HCT116 (cell line): ENCODE measurements at regions not wholly inside any gene's neighbourhood (a gene's known extent, or its start where the extent isn't known, plus 50 kb on each side); places are given as distances from the start of the nearest gene placed in this dataset.

Experiments
- ATAC-seq: fragments of 200-7000 bp; cut with Tn5 transposase; 2 replicates; pipeline ENCODE4 v1.9.1; 2020; ENCODE audit warnings: mild to moderate bottlenecking, moderate library complexity
- BruUV-seq: library from RNA; stranded (reverse); fragments of 400-500 nt; replicated peaks from 2 replicates; lab custom pipeline; 2021; lab: Mats Ljungman, UMichigan
- CTCF ChIA-PET: fragments of 300-600 bp; sonication (Branson Sonifier 250); formaldehyde crosslinking; loops from one replicate; lab custom pipeline; 2021; ENCODE audit warnings: antibody characterized with exemption; lab: Charles Lee
- POLR2A ChIA-PET: fragments of 300-600, 350-600 bp; sonication (Branson Sonifier 250); formaldehyde crosslinking; loops from one replicate; lab custom pipeline; 2021; ENCODE audit warnings: antibody characterized with exemption; lab: Charles Lee
- RAD21 ChIA-PET, 2 experiments: fragments of 300-600 bp; sonication (Branson Sonifier 250); formaldehyde crosslinking; loops; one replicate each; lab custom pipeline; 2023; ENCODE audit warnings: low total read pairs in 2 of 2; ENCODE audit not compliant: uncharacterized antibody in 2 of 2, unreplicated experiment in 2 of 2, low non-redundant PET in 1 of 2; lab: Charles Lee
- DNase-seq: peaks from one replicate; pipeline ENCODE4 v3.0.0-alpha.2; 2010; ENCODE audit warnings: low read depth, low spot score
- H2AFZ ChIP-seq: fragments of 200-600 bp; shearing (Covaris generic), sonication (generic); 2 replicates; pipeline ENCODE4 v1.6.1; 2017; ENCODE audit warnings: low read depth, mixed run types, mixed read lengths, antibody characterized with exemption, low read length; ENCODE audit not compliant: poor library complexity, severe bottlenecking
- H3K27ac ChIP-seq: 2 replicates; pipeline ENCODE4 v1.5.1; 2012; ENCODE audit warnings: low read depth, low read length
- H3K27me3 ChIP-seq: fragments of 200-600 bp; sonication (generic); 2 replicates; pipeline ENCODE4 v1.6.1; 2016; ENCODE audit warnings: mixed run types, low read length, mixed read lengths; ENCODE audit not compliant: insufficient read depth
- H3K36me3 ChIP-seq, 2 experiments: fragments of 200-500 bp in 1 of 2; fragments of 200-600 bp in 1 of 2; sonication (Bioruptor generic) in 1 of 2; sonication (generic) in 1 of 2; 2 replicates each; pipeline versions ENCODE4 v1.5.1 to v1.6.1; 2014 to 2016; ENCODE audit warnings: low read length in 2 of 2, inconsistent platforms in 1 of 2, mixed read lengths in 1 of 2, mixed run types in 1 of 2; ENCODE audit not compliant: insufficient read depth in 2 of 2, control insufficient read depth in 1 of 2
- H3K4me1 ChIP-seq, 2 experiments: fragments of 200-600 bp in 1 of 2; sonication (generic) in 1 of 2; 2 replicates each; pipeline versions ENCODE4 v1.5.1 to v1.6.1; 2012 to 2017; ENCODE audit warnings: low read length in 2 of 2, inconsistent platforms in 1 of 2, mild to moderate bottlenecking in 1 of 2, mixed read lengths in 1 of 2, mixed run types in 1 of 2, moderate library complexity in 1 of 2; ENCODE audit not compliant: insufficient read depth in 2 of 2, control insufficient read depth in 1 of 2
- H3K4me2 ChIP-seq: fragments of 200-600 bp; sonication (generic); 2 replicates; pipeline ENCODE4 v1.6.1; 2017; ENCODE audit warnings: mixed run types, low read length, mixed read lengths
- H3K4me3 ChIP-seq, 2 experiments: fragments of 200-600 bp in 1 of 2; sonication (generic) in 1 of 2; replicated peaks in 1 of 2; 2 replicates each; pipeline ENCODE4 v1.5.1; 2011 to 2016; ENCODE audit warnings: low read length in 2 of 2, control low read depth in 1 of 2, low read depth in 1 of 2, mild to moderate bottlenecking in 1 of 2, mixed read lengths in 1 of 2, mixed run types in 1 of 2
- H3K79me2 ChIP-seq: fragments of 200-600 bp; sonication (generic); 2 replicates; pipeline ENCODE4 v1.6.1; 2017; ENCODE audit warnings: mild to moderate bottlenecking, mixed run types, low read length, moderate library complexity, mixed read lengths; ENCODE audit not compliant: insufficient read depth
- H3K9ac ChIP-seq: fragments of 200-600 bp; sonication (generic); 2 replicates; pipeline ENCODE4 v1.6.1; 2016; ENCODE audit warnings: low read length, mixed read lengths
- H3K9me2 ChIP-seq: fragments of 200-600 bp; sonication (generic), shearing (Covaris generic); 2 replicates; pipeline ENCODE4 v1.6.1; 2017; ENCODE audit warnings: mixed run types, mild to moderate bottlenecking, moderate library complexity; ENCODE audit not compliant: insufficient read depth
- H3K9me3 ChIP-seq, 2 experiments: fragments of 200-500 bp in 1 of 2; fragments of 200-600 bp in 1 of 2; sonication (Bioruptor generic) in 1 of 2; sonication (generic) in 1 of 2; 2 replicates each; pipeline ENCODE4 v1.6.1; 2014 to 2017; ENCODE audit warnings: low read length in 2 of 2, mixed read lengths in 2 of 2, inconsistent platforms in 1 of 2, low read depth in 1 of 2, mild to moderate bottlenecking in 1 of 2, mixed run types in 1 of 2, moderate library complexity in 1 of 2; ENCODE audit not compliant: control insufficient read depth in 1 of 2, insufficient read depth in 1 of 2
- H4K20me1 ChIP-seq: fragments of 200-600 bp; sonication (generic), shearing (Covaris generic); 2 replicates; pipeline ENCODE4 v1.6.1; 2017; ENCODE audit warnings: mixed run types, mild to moderate bottlenecking, moderate library complexity; ENCODE audit not compliant: insufficient read depth
- CBX3 ChIP-seq: IDR thresholded peaks from 2 replicates; pipeline ENCODE4 v1.6.1; 2012; ENCODE audit warnings: low read depth
- CEBPB ChIP-seq: IDR thresholded peaks from 2 replicates; pipeline ENCODE4 v1.6.1; 2012; ENCODE audit warnings: low read depth
- EZH2 ChIP-seq: fragments of 200-600 bp; sonication (generic); IDR thresholded peaks from 2 replicates; pipeline ENCODE4 v1.6.1; 2017; ENCODE audit warnings: antibody characterized with exemption, mixed run types
- EZH2phosphoT487 ChIP-seq: fragments of 200-600 bp; IDR thresholded peaks from 2 replicates; pipeline ENCODE4 v1.6.1; 2018; ENCODE audit warnings: antibody characterized with exemption, borderline replicate concordance
- RAD21 ChIP-seq: IDR thresholded peaks from 2 replicates; pipeline ENCODE4 v1.6.1; 2012; ENCODE audit warnings: low read depth, mild to moderate bottlenecking
- SP1 ChIP-seq: IDR thresholded peaks from 2 replicates; pipeline ENCODE4 v1.6.1; 2012; ENCODE audit warnings: low read depth
- ZNF274 ChIP-seq: fragments of 200-500 bp; sonication (Bioruptor generic); IDR thresholded peaks from 2 replicates; pipeline ENCODE4 v1.6.1; 2014; ENCODE audit warnings: mild to moderate bottlenecking, low read depth, low read length, inconsistent platforms
- intact Hi-C: fragments of 100-400 bp; cut with micrococcal nuclease; formaldehyde crosslinking; loops from 2 replicates; pipeline ENCODE4 v1.10.0; 2022
- TF ChIP-seq, protein P1 (sequence below): IDR thresholded peaks from 2 replicates; pipeline ENCODE4 v1.6.1; 2012
- TF ChIP-seq, protein P2 (sequence below): IDR thresholded peaks from 2 replicates; pipeline ENCODE4 v1.6.1; 2011; ENCODE audit warnings: mild to moderate bottlenecking, low read length, moderate library complexity; ENCODE audit not compliant: insufficient replicate concordance; ENCODE audit errors: extremely low read depth
- TF ChIP-seq, protein P3 (sequence below): IDR thresholded peaks from 2 replicates; pipeline ENCODE4 v1.6.1; 2012; ENCODE audit warnings: low read depth

DNA sequence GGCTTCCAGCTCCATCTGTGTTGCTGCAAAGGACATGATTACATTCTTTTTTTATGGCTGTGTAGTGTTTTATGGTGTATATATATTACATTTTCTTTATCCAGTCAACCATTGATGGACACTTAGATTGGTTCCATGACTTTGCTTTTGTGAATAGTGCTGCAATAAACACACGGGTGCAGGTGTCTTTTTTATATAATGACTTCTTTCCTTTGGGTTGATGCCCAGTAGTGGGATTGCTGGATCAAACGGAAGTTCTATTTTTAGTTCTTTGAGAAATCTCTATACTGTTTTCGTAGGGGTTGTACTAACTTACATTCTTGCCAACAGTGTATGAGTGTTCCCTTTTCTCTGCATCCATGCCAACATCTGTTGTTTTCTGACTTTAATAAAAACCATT, 189.7 kb downstream of the ACTR3B start:
- H3K4me1 ChIP-seq: no peaks in the 10 kb centered on the region
- no peak for DNase-seq
- no peak for ATAC-seq
- H3K9ac ChIP-seq: no peak overlapping the region
- H4K20me1 ChIP-seq: no peaks in the 10 kb centered on the region
- H3K9me3 ChIP-seq: no peaks in the 10 kb centered on the region
- H3K27me3 ChIP-seq: no peaks in the 10 kb centered on the region
- no peak overlapping the region for H3K4me2 ChIP-seq
- no peaks in the 10 kb centered on the region for H3K36me3 ChIP-seq
- RAD21 ChIA-PET: no interaction called here
- no peaks in the 10 kb centered on the region for H3K79me2 ChIP-seq
- CTCF ChIA-PET: no interaction called here
- POLR2A ChIA-PET: interaction anchor here (0.6 kb wide), 1 partner anchor 272 kb away, joined by 3 read pairs; no protein-coding TSS in a partner anchor
- no peak overlapping the region for H3K4me3 ChIP-seq
- H3K27ac ChIP-seq: no peak overlapping the region
- no peaks in the 10 kb centered on the region for H3K9me2 ChIP-seq
- TF ChIP-seq, protein P1, sequence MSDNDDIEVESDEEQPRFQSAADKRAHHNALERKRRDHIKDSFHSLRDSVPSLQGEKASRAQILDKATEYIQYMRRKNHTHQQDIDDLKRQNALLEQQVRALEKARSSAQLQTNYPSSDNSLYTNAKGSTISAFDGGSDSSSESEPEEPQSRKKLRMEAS: no peak
- no peak for TF ChIP-seq RAD21
- TF ChIP-seq EZH2phosphoT487: no peak
- TF ChIP-seq, protein P2, sequence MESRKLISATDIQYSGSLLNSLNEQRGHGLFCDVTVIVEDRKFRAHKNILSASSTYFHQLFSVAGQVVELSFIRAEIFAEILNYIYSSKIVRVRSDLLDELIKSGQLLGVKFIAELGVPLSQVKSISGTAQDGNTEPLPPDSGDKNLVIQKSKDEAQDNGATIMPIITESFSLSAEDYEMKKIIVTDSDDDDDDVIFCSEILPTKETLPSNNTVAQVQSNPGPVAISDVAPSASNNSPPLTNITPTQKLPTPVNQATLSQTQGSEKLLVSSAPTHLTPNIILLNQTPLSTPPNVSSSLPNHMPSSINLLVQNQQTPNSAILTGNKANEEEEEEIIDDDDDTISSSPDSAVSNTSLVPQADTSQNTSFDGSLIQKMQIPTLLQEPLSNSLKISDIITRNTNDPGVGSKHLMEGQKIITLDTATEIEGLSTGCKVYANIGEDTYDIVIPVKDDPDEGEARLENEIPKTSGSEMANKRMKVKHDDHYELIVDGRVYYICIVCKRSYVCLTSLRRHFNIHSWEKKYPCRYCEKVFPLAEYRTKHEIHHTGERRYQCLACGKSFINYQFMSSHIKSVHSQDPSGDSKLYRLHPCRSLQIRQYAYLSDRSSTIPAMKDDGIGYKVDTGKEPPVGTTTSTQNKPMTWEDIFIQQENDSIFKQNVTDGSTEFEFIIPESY: no peak
- no peak for TF ChIP-seq ZNF274
- TF ChIP-seq CEBPB: no peak
- TF ChIP-seq CBX3: no peak
- TF ChIP-seq, protein P3, sequence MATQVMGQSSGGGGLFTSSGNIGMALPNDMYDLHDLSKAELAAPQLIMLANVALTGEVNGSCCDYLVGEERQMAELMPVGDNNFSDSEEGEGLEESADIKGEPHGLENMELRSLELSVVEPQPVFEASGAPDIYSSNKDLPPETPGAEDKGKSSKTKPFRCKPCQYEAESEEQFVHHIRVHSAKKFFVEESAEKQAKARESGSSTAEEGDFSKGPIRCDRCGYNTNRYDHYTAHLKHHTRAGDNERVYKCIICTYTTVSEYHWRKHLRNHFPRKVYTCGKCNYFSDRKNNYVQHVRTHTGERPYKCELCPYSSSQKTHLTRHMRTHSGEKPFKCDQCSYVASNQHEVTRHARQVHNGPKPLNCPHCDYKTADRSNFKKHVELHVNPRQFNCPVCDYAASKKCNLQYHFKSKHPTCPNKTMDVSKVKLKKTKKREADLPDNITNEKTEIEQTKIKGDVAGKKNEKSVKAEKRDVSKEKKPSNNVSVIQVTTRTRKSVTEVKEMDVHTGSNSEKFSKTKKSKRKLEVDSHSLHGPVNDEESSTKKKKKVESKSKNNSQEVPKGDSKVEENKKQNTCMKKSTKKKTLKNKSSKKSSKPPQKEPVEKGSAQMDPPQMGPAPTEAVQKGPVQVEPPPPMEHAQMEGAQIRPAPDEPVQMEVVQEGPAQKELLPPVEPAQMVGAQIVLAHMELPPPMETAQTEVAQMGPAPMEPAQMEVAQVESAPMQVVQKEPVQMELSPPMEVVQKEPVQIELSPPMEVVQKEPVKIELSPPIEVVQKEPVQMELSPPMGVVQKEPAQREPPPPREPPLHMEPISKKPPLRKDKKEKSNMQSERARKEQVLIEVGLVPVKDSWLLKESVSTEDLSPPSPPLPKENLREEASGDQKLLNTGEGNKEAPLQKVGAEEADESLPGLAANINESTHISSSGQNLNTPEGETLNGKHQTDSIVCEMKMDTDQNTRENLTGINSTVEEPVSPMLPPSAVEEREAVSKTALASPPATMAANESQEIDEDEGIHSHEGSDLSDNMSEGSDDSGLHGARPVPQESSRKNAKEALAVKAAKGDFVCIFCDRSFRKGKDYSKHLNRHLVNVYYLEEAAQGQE: no peak
- TF ChIP-seq EZH2: no peak
- no peak for TF ChIP-seq SP1
- BruUV-seq: no TSS peak
- no peak overlapping the region for H2AFZ ChIP-seq
- intact Hi-C loops: no loop called here
